Upper lobe of left lung (tissue), 4 donors: ENCODE measurements at regions not wholly inside any gene's neighbourhood (a gene's known extent, or its start where the extent isn't known, plus 50 kb on each side); places are given as distances from the start of the nearest gene placed in this dataset.

Source experiments
- EP300 ChIP-seq, 4 donors: sonication (generic); formaldehyde crosslinking; IDR thresholded peaks; one replicate each; pipeline ENCODE4 v1.5.1; 2017; ENCODE audit warnings: antibody characterized with exemption in 4 of 4, control low read depth in 2 of 4
- POLR2A ChIP-seq, 4 donors: fragments of 450-650 bp; IDR thresholded peaks; one replicate each; pipeline ENCODE4 v1.5.1; 2016 to 2017; ENCODE audit warnings: antibody characterized with exemption in 4 of 4, mild to moderate bottlenecking in 2 of 4
- POLR2AphosphoS5 ChIP-seq, 2 donors: sonication (generic); formaldehyde crosslinking; IDR thresholded peaks; one replicate each; pipeline ENCODE4 v1.5.1; 2017; ENCODE audit warnings: antibody characterized with exemption in 2 of 2
- TF ChIP-seq, protein P1 (sequence below), 6 experiments: fragments of 450-650 bp in 4 of 6; fragments of 200-600 bp in 2 of 6; sonication (generic) in 2 of 6; IDR thresholded peaks; one replicate each; pipeline ENCODE4 v1.5.1; 2016 to 2019; ENCODE audit warnings: antibody characterized with exemption in 6 of 6

DNA sequence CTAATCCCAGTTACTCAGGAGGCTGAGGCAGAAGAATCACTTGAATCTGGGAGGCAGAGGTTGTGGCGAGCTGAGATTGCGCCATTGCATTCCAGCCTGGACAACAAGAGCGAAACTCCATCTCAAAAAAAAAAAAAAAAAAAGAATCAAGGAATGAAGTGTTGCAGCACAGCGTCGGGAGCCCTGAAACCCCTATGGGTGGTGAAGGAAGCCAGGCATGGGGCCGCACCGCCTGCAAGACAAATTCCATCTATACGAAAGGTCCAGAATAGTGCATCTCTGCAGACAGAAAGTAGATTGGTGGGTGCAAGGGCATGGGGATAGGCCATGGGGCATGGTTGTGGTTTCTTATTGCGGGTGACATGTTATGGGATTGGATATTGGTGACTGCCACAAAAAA, 98.6 kb upstream of the PRR20G start:
- TF ChIP-seq, protein P1, sequence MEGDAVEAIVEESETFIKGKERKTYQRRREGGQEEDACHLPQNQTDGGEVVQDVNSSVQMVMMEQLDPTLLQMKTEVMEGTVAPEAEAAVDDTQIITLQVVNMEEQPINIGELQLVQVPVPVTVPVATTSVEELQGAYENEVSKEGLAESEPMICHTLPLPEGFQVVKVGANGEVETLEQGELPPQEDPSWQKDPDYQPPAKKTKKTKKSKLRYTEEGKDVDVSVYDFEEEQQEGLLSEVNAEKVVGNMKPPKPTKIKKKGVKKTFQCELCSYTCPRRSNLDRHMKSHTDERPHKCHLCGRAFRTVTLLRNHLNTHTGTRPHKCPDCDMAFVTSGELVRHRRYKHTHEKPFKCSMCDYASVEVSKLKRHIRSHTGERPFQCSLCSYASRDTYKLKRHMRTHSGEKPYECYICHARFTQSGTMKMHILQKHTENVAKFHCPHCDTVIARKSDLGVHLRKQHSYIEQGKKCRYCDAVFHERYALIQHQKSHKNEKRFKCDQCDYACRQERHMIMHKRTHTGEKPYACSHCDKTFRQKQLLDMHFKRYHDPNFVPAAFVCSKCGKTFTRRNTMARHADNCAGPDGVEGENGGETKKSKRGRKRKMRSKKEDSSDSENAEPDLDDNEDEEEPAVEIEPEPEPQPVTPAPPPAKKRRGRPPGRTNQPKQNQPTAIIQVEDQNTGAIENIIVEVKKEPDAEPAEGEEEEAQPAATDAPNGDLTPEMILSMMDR (IDR thresholded peaks at IDR 0.05): no peak
- TF ChIP-seq POLR2A (IDR thresholded peaks at IDR 0.05): no peak
- no peak for TF ChIP-seq EP300 (IDR thresholded peaks at IDR 0.05)
- TF ChIP-seq POLR2AphosphoS5 (IDR thresholded peaks at IDR 0.05): no peak
